NCI-H2196 treated with DMSO at 0.1 percent for 48 hours (cell line): ENCODE measurements at regions not wholly inside any gene's neighbourhood (a gene's known extent, or its start where the extent isn't known, plus 50 kb on each side); places are given as distances from the start of the nearest gene placed in this dataset.
"Not testable (repeated sequence)": the region's sequence is repeated elsewhere in the genome, so short reads cannot be mapped to it uniquely, and the experiment has no call there.

Experiments used
- DNase-seq: peaks from one replicate; lab custom pipeline; 2025; ENCODE audit not compliant: unreplicated experiment; lab: John Stamatoyannopoulos, UW

- no peak for DNase-seq
Observed at GRCh38 chr15:62495670-62496614, 330.9 kb upstream of the C2CD4B start.

DNA sequence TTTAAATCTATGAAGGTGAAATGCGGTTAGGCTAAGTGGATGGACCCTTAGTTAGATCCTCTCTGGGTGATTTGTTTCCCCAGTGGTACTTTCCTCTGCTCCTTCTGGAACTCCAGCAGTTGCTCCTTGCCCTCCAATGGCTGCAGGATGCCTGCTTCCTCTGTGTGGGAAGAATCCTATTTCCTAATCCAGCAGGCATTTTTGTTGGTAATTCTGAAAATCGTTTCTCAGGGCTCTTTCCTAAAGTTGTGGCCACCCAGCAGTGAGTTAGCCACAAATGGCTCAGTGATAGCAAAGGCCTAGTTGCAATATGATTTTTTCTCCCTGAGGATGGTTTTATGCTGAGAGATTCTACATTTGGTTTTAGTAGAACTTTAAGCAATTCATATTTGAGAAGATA, 332.3 kb upstream of the C2CD4B start:
- no peak for DNase-seq

DNA sequence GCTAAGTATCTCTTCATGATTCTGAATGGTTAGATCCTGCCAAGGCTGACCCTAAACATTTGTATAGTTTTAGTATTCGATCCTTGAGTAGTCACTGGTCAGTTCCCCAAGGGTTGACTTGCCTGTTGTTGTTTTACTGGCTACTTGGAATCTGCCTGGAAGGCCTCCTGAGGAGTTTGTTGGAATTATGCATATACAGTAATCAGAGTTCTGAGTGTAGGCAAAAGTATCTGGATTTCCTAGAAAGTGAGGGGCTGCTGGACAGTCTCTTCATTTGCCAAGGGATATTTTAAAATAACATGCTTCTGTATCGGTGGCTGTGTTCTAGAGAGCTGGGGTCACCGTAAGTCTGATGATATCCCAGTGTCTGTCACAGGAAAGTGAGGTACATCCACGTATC, 333.2 kb upstream of the C2CD4B start:
- no peak for DNase-seq

GRCh38 chr15:62498712-62499111, 333.6 kb upstream of the C2CD4B start:
- DNase-seq: no peak

- DNase-seq: no peak
Observed at GRCh38 chr15:62500325-62500724, 335.2 kb upstream of the C2CD4B start.

- DNase-seq: no peak
Observed at GRCh38 chr15:62502451-62502850, 337.4 kb upstream of the C2CD4B start.

- DNase-seq: no peak
Observed at GRCh38 chr15:62503451-62503850, 338.4 kb upstream of the C2CD4B start.

DNA sequence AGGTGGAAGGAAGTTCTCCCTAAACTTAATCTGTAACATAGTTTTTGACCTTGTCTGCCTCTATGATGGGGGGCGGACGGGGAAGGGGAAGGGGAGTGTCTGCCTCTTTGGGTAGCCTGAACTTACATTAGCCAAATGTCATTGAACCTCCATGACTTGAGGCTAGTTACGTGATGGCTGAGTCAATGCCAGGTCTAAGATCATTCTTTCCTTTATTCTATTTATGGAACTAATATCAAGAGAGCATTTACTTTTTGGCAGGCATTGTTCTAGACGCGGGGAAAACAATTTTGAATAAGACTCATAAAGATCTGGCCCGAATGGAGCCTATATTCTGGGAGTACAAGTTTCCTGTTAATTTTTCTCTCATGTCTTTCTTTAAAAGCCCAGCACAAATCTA, 340.7 kb upstream of the C2CD4B start:
- no peak for DNase-seq

DNA sequence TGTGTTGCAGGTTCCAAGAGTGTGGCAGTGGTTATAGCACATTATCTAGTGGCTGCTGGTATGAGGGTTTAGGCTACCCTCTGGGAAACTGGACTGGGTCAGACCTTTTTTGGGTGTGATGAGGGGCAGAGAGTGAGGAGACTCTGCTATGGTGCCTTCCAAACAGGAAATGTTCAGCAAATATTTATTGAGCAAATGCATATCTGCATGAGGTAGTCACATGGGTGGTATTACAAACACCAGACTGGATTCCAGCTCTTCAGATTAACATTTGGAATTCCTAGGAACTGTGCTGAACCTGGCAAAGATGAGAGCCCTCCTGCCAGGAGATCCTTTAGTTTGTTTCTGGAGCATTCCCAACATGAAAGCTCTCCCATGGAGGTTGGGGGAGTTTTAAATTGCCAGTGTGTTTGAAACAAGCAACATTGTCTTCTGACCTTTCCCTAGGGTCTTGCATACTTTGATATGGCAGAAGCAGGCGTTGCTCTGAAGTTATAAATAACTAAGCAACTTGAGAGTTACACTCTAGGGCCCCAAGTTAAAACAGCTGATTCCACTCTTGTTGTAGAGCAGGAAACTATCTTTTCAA, 341.2 kb upstream of the C2CD4B start:
- DNase-seq: no peak

- DNase-seq: no peak
Observed at GRCh38 chr15:62509395-62509958, 344.4 kb upstream of the C2CD4B start.

DNA sequence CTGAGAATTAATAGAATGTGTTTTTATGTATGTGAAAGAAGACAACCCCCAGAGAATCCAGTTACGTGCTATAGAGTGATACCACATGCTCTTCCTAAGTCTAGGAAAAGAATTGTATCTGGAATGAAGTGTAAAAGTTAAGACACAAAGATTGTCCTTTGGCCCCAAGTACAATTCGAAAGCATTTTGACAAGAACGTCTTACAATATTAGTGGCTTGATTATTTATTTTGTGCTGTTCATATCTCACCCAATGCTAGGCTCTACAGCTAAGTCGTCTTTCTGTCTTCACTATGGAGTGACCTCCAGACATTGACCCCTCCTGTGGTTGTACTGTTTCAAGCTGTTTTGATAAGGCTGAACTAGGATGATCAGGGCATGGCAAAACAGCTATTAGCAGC, 345.7 kb upstream of the C2CD4B start:
- no peak for DNase-seq

DNA sequence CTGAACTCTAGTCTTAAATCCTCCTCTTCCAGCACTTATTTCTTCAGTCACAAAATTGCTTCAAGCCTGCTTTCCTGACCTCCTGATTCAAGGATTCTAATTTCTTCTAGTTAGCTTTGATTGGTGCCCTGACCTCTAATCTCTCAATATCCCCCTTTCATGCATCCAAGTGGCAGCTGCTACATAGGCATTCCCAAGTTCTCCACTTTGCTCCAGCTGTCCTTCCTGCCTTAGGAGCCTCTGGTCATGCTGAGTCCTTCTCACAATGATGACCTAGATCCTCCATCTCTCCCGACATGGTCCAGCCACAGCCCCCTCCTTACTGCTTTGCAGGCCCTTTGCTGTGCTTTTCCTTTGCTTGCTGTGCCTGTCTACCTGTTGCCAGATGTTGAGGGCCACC, 347.8 kb upstream of the C2CD4B start:
- no peak for DNase-seq

DNA sequence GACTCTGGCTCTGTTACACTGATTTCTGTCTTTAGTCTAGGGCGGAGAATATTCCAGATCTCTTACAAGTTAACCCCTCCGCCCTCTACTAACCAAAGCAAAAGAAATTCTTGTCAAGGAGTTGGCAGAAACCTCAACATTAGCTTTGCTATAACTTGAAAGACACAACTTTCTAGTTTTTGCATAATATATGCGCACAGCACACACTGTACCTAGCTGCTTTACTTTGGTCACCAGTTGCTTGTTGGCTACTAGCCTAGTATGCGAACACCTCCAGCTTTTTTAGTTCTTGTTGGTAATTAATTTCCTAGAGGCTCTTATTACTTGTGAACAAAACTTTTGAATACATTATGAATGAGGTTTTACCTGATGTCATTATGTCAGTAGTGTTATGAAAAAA, 348.8 kb upstream of the C2CD4B start:
- DNase-seq: no peak

DNA sequence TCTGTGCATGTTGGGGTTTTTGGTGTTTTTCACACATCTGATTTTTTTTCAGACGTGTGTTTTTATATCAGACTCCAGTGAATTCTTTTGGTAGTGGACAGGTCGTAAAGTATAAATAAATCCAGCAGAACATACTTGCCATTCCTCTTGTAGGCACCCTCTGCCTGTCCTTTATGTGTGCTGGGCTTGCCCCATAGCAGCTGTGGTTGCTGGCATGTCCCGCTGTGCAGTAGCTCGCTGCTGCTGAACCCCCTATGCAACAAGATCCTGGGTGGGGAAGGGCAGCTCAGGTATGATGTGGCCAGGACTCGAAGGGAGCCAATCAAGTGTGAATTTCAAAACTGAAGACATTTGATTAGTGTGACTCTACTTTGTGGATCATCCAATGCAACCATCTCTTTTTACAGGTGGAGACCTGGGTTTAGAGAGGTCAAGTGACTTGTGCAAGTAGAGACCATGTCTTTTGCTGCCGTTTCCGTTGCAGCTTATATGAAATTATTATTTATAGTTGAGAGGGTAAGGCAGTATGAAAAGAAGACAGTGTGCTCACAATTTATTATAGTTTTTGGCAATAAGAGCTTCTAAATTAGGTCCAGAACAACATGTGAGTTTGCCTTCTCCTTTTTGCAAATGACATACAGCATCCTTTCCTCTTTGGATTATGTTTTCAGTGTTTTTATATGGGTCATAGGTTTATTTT, 350.8 kb upstream of the C2CD4B start:
- no peak for DNase-seq

DNA sequence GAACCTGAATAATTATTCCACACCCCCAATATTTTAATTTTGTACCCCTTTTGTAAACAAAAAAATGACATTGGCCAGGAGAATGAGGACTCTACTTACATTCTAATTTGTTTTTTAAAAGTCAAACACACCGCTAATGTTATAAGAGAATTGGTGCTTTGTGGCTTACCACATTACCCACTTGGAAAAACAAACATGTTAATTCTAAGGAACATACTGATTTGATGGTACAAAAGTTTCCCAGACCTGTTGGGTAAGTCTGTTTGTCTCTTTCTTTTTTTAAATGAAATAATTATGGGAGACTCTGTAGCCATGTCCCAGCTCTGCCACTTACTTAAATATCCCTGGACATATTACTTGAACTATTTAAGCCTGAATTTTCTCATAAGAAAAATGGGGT, 352.5 kb upstream of the C2CD4B start:
- DNase-seq: no peak

DNA sequence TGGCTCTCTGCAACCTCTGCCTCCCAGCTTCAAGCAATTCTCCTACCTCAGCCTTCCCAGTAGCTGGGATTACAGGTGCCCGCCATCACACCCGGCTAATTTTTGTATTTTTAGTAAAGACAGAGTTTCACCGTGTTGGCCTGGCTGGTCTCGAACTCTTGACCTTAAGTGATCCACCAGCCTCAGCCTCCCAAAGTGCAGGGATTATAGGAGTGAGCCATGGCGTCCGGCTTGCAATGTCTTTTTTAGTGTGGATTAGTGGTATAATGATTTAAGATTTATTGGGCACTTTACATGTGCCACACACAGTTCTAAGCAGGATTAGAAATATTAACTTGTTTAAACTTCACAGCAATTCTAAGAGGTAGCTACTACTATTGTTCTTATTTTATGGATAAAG, 353.6 kb upstream of the C2CD4B start:
- not testable (repeated sequence) for DNase-seq

GRCh38 chr15:62519900-62520299, 354.8 kb upstream of the C2CD4B start:
- no peak for DNase-seq

DNA sequence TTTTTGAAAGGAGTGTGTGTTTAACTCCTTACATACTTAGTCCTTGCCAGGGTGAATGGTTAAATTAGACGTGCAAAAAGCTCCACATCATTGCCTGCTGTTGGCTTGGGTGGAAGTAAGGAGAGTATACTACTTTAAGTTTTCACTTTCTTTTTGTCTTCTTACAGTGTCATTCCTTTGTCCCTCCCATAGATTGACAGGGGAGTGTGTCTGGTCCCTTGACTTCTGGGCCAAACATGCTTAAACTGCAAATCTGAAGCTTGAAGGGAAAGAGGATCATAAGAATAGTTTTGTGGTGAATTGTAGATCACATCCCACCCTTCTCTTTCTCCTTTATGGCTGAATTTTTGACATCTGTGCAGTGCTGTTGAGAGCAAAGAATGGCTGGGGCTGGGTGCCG, 355.8 kb upstream of the C2CD4B start:
- DNase-seq: no peak

- no peak for DNase-seq
Observed at GRCh38 chr15:62521396-62521795, 356.3 kb upstream of the C2CD4B start.

GRCh38 chr15:62524848-62525247, 359.8 kb upstream of the C2CD4B start:
- no peak for DNase-seq

DNA sequence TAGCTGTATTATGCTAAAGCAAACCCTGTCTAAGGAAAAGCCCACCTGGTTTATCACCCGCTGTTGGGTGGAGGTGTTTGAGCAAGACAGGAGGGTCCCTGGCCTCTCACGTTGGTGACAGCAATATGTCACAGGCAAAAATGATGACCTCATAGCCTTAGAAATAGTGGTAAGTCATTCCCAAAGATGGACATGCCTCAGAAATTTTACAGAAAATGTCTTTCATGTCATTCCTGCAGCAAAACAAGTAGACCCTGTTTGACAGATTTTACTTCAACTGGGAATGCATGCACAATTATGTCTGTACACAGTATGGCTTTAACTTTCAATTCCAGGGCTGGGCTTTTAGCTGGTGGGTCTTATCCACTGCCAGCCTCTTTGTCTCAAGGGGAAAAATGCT, 362.3 kb upstream of the C2CD4B start:
- no peak for DNase-seq

DNA sequence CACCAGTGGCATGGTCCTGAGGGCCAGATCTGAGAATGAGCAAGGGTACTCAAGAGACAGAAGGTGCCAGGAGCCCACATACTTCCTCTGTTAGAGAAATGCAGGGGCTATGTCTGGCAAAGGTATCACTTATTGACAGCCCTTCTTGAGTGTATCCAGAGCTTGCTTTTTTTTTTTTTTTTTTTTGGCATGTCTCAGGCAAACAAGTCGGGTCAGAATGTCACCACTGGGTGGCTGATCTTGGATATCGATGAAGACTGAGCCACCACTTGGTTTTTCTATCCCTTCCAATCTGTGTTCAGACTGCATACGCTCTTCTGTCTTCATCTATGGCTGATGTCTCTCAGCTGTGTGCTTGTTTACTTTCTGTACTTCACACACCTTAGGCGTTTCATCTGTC, 363.4 kb upstream of the C2CD4B start:
- no peak for DNase-seq
